H9 (cell line): ENCODE measurements at regions not wholly inside any gene's neighbourhood (a gene's known extent, or its start where the extent isn't known, plus 50 kb on each side); places are given as distances from the start of the nearest gene placed in this dataset.

ENCODE experiments used
- DNase-seq: peaks from one replicate; pipeline ENCODE4 v3.0.0-alpha.2; 2017
- H2AFZ ChIP-seq: one replicate; pipeline ENCODE4 v1.6.1; 2013; ENCODE audit warnings: mild to moderate bottlenecking, low read length, control low read depth, moderate library complexity
- H2AK5ac ChIP-seq: 2 replicates; pipeline ENCODE4 v1.6.1; 2013; ENCODE audit warnings: low read length, control low read depth, mixed read lengths; ENCODE audit not compliant: insufficient read length
- H2BK120ac ChIP-seq: one replicate; pipeline ENCODE4 v1.6.1; 2013; ENCODE audit warnings: low read depth, mild to moderate bottlenecking, low read length, control low read depth, inconsistent platforms; ENCODE audit not compliant: poor library complexity, severe bottlenecking
- H2BK12ac ChIP-seq: 2 replicates; pipeline ENCODE4 v1.6.1; 2013; ENCODE audit warnings: low read length, control low read depth, mixed read lengths, low read depth; ENCODE audit not compliant: insufficient read length
- H2BK15ac ChIP-seq: 2 replicates; pipeline ENCODE4 v1.6.1; 2013; ENCODE audit warnings: low read depth, low read length, control low read depth
- H2BK20ac ChIP-seq: one replicate; pipeline ENCODE4 v1.6.1; 2013; ENCODE audit warnings: low read depth, mild to moderate bottlenecking, low read length, control low read depth, inconsistent platforms; ENCODE audit not compliant: poor library complexity, severe bottlenecking
- H2BK5ac ChIP-seq: 2 replicates; pipeline ENCODE4 v1.6.1; 2013; ENCODE audit warnings: low read length, control low read depth, mixed read lengths; ENCODE audit not compliant: insufficient read length
- H3K14ac ChIP-seq: 2 replicates; pipeline ENCODE4 v1.6.1; 2013; ENCODE audit warnings: low read length, control low read depth; ENCODE audit not compliant: insufficient read depth
- H3K18ac ChIP-seq: 2 replicates; pipeline ENCODE4 v1.6.1; 2013; ENCODE audit warnings: low read depth, mild to moderate bottlenecking, mixed read lengths, low read length, control low read depth; ENCODE audit not compliant: insufficient read length
- H3K23ac ChIP-seq: 2 replicates; pipeline ENCODE4 v1.6.1; 2013; ENCODE audit warnings: low read length, control low read depth, mixed read lengths, low read depth; ENCODE audit not compliant: insufficient read length
- H3K23me2 ChIP-seq: 2 replicates; pipeline ENCODE4 v1.6.1; 2013; ENCODE audit warnings: low read depth, mild to moderate bottlenecking, mixed read lengths, low read length, control low read depth; ENCODE audit not compliant: insufficient read length, poor library complexity, severe bottlenecking
- H3K27ac ChIP-seq: 2 replicates; pipeline ENCODE4 v1.5.1; 2013; ENCODE audit warnings: low read length, control low read depth, mixed read lengths, low read depth; ENCODE audit not compliant: insufficient read length
- H3K27me3 ChIP-seq: 2 replicates; pipeline ENCODE4 v1.6.1; 2013; ENCODE audit warnings: low read length, control low read depth, inconsistent platforms; ENCODE audit not compliant: insufficient read depth
- H3K4ac ChIP-seq: 2 replicates; pipeline ENCODE4 v1.6.1; 2013; ENCODE audit warnings: low read depth, mild to moderate bottlenecking, control low read depth, inconsistent platforms, low read length, moderate library complexity
- H3K4me1 ChIP-seq: 2 replicates; pipeline ENCODE4 v1.6.1; 2013; ENCODE audit warnings: low read length, control low read depth, inconsistent platforms; ENCODE audit not compliant: insufficient read depth
- H3K4me2 ChIP-seq: 2 replicates; pipeline ENCODE4 v1.6.1; 2013; ENCODE audit warnings: low read length, control low read depth, mixed read lengths; ENCODE audit not compliant: insufficient read length, insufficient read depth
- H3K56ac ChIP-seq: 2 replicates; pipeline ENCODE4 v1.6.1; 2013; ENCODE audit warnings: low read depth, mild to moderate bottlenecking, mixed read lengths, low read length, control low read depth; ENCODE audit not compliant: insufficient read length
- H3K79me1 ChIP-seq: 2 replicates; pipeline ENCODE4 v1.6.1; 2013; ENCODE audit warnings: low read depth, mild to moderate bottlenecking, moderate library complexity, low read length, control low read depth, inconsistent platforms; ENCODE audit not compliant: insufficient read depth, poor library complexity, severe bottlenecking
- H3K79me2 ChIP-seq: 2 replicates; pipeline ENCODE4 v1.6.1; 2013; ENCODE audit warnings: low read length, control low read depth, inconsistent platforms; ENCODE audit not compliant: insufficient read depth
- H3K9ac ChIP-seq: 2 replicates; pipeline ENCODE4 v1.6.1; 2013; ENCODE audit warnings: low read length, control low read depth, mixed read lengths; ENCODE audit not compliant: insufficient read length; ENCODE audit errors: extremely low read depth
- H3K9me3 ChIP-seq: one replicate; pipeline ENCODE4 v1.6.1; 2013; ENCODE audit warnings: low read depth, low read length, inconsistent platforms; ENCODE audit not compliant: control insufficient read depth
- H3T11ph ChIP-seq: one replicate; pipeline ENCODE4 v1.6.1; 2013; ENCODE audit warnings: mild to moderate bottlenecking, low read length, control low read depth, inconsistent platforms
- H4K20me1 ChIP-seq: one replicate; pipeline ENCODE4 v1.6.1; 2013; ENCODE audit not compliant: control insufficient read depth, insufficient read length, insufficient read depth
- H4K5ac ChIP-seq: 2 replicates; pipeline ENCODE4 v1.6.1; 2013; ENCODE audit warnings: low read depth, mild to moderate bottlenecking, mixed read lengths, low read length, control low read depth; ENCODE audit not compliant: insufficient read length
- H4K8ac ChIP-seq: replicated peaks from 2 replicates; pipeline ENCODE4 v1.6.1; 2013; ENCODE audit warnings: low read length, control low read depth, mixed read lengths, low read depth; ENCODE audit not compliant: insufficient read length
- H4K91ac ChIP-seq: 2 replicates; pipeline ENCODE4 v1.6.1; 2013; ENCODE audit warnings: low read depth, mild to moderate bottlenecking, moderate library complexity, mixed read lengths, low read length, control low read depth; ENCODE audit not compliant: insufficient read length
- H3K27ac Mint-ChIP-seq, 3 experiments: 2 replicates in 2 of 3; 3 replicates in 1 of 3; pipeline ENCODE4 v1.8.0; 2020 to 2021; ENCODE audit warnings: mixed read lengths in 3 of 3, mild to moderate bottlenecking in 1 of 3, moderate library complexity in 1 of 3
- H3K27me3 Mint-ChIP-seq: 2 replicates; pipeline ENCODE4 v1.8.0; 2021; ENCODE audit warnings: low read depth, mild to moderate bottlenecking, moderate library complexity, mixed read lengths
- H3K36me3 Mint-ChIP-seq, 3 experiments: 2 replicates in 2 of 3; 3 replicates in 1 of 3; pipeline ENCODE4 v1.8.0; 2020 to 2021; ENCODE audit warnings: low read depth in 3 of 3, mixed read lengths in 3 of 3; ENCODE audit not compliant: insufficient read depth in 1 of 3
- H3K4me1 Mint-ChIP-seq, 2 experiments: 2 replicates each; pipeline ENCODE4 v1.8.0; 2020; ENCODE audit warnings: mixed read lengths in 2 of 2
- H3K4me3 Mint-ChIP-seq, 2 experiments: 2 replicates in 1 of 2; 3 replicates in 1 of 2; pipeline ENCODE4 v1.8.0; 2020 to 2021; ENCODE audit warnings: mild to moderate bottlenecking in 2 of 2, mixed read lengths in 2 of 2, moderate library complexity in 1 of 2
- H3K9me3 Mint-ChIP-seq, 2 experiments: 2 replicates in 1 of 2; 3 replicates in 1 of 2; pipeline ENCODE4 v1.8.0; 2020; ENCODE audit warnings: mild to moderate bottlenecking in 2 of 2, mixed read lengths in 2 of 2, moderate library complexity in 1 of 2
- WGBS: extraction: QIAGEN DNeasy Blood & Tissue Kit; methylation state at CpG from one replicate; pipeline ENCODE4 v1.1.7; 2013; ENCODE audit warnings: missing lambda C conversion rate, low lambda C conversion rate, mixed read lengths; ENCODE audit not compliant: insufficient read length; ENCODE audit errors: extremely low coverage; 5-methylcytosine and 5-hydroxymethylcytosine counted together
- TF ChIP-seq, protein P1 (sequence below): fragments of 200-600 bp; sonication (generic); conservative IDR thresholded peaks from 3 replicates; pipeline ENCODE4 v1.8.0; 2021; ENCODE audit warnings: antibody characterized with exemption, mild to moderate bottlenecking

DNA sequence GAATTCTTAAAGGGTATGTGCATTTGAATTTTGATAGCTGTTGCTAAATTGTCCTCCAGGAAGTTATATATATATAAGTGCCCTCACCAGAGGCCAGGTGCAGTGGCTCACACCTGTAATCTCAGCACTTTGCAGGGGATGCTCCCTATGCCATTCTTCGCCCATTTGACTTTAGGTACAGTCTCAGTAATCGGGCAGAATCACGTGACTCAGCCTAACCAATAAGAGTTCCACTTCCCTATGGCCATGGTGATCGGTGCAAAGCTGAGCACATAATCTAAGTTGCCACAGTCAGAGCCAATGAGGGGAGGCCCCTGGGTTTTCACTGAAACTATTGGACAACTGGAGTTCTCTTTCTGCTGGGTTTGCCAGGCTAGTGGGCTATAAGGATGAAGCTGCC, 274.6 kb upstream of the TBX3 start:
- TF ChIP-seq, protein P1, sequence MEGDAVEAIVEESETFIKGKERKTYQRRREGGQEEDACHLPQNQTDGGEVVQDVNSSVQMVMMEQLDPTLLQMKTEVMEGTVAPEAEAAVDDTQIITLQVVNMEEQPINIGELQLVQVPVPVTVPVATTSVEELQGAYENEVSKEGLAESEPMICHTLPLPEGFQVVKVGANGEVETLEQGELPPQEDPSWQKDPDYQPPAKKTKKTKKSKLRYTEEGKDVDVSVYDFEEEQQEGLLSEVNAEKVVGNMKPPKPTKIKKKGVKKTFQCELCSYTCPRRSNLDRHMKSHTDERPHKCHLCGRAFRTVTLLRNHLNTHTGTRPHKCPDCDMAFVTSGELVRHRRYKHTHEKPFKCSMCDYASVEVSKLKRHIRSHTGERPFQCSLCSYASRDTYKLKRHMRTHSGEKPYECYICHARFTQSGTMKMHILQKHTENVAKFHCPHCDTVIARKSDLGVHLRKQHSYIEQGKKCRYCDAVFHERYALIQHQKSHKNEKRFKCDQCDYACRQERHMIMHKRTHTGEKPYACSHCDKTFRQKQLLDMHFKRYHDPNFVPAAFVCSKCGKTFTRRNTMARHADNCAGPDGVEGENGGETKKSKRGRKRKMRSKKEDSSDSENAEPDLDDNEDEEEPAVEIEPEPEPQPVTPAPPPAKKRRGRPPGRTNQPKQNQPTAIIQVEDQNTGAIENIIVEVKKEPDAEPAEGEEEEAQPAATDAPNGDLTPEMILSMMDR = no peak
- H3K4me2 ChIP-seq = no peak overlapping the region
- no peaks in the 10 kb centered on the region for H3K36me3 Mint-ChIP-seq
- no peak overlapping the region for H3K4me3 Mint-ChIP-seq
- H3K27me3 ChIP-seq = 0 out of 2 replicates have a peak, but pooled peaks cover 2% of the 10 kb centered on the region
- H3K23me2 ChIP-seq = no peaks in the 10 kb centered on the region
- H2BK120ac ChIP-seq = no peak overlapping the region
- H2BK12ac ChIP-seq = no peak overlapping the region
- no peak for DNase-seq
- H3K9ac ChIP-seq = no peak overlapping the region
- no peak overlapping the region for H3T11ph ChIP-seq
- no peaks in the 10 kb centered on the region for H3K9me3 ChIP-seq
- no peak overlapping the region for H3K27ac Mint-ChIP-seq
- no peaks in the 10 kb centered on the region for H3K79me1 ChIP-seq
- H3K18ac ChIP-seq = no peak overlapping the region
- no peaks in the 10 kb centered on the region for H3K4me1 ChIP-seq
- no peak overlapping the region for H2AK5ac ChIP-seq
- no peak overlapping the region for H4K8ac ChIP-seq
- no peaks in the 10 kb centered on the region for H3K4me1 Mint-ChIP-seq
- no peak overlapping the region for H2BK15ac ChIP-seq
- no peak overlapping the region for H3K56ac ChIP-seq
- H4K5ac ChIP-seq = no peak overlapping the region
- no peak overlapping the region for H3K27ac ChIP-seq
- H2BK5ac ChIP-seq = no peak overlapping the region
- H3K23ac ChIP-seq = no peak overlapping the region
- no peaks in the 10 kb centered on the region; the same call in none of the 2 replicates for H3K27me3 Mint-ChIP-seq
- H3K14ac ChIP-seq = no peak overlapping the region
- no peaks in the 10 kb centered on the region for H3K9me3 Mint-ChIP-seq
- H4K91ac ChIP-seq = no peak overlapping the region
- no peak overlapping the region for H2BK20ac ChIP-seq
- no peaks in the 10 kb centered on the region for H3K79me2 ChIP-seq
- no CpG with 5 or more reads among the region's 4 CpGs for WGBS
- H3K4ac ChIP-seq = no peak overlapping the region
- H2AFZ ChIP-seq = no peak overlapping the region
- H4K20me1 ChIP-seq = no peaks in the 10 kb centered on the region
